GM12892 (cell line): ENCODE measurements at regions not wholly inside any gene's neighbourhood (a gene's known extent, or its start where the extent isn't known, plus 50 kb on each side); places are given as distances from the start of the nearest gene placed in this dataset.

Experiments
- POLR2A ChIP-seq: IDR thresholded peaks from 2 replicates; pipeline ENCODE4 v1.6.1; 2011; ENCODE audit warnings: low read depth, low read length, control low read depth
- POLR2AphosphoS5 ChIP-seq: IDR thresholded peaks from 2 replicates; pipeline ENCODE4 v1.6.1; 2011; ENCODE audit warnings: low read depth, low read length, control low read depth
- TAF1 ChIP-seq: IDR thresholded peaks from 2 replicates; pipeline ENCODE4 v1.6.1; 2011; ENCODE audit warnings: low read depth, mild to moderate bottlenecking, control low read depth, low read length, borderline replicate concordance

DNA sequence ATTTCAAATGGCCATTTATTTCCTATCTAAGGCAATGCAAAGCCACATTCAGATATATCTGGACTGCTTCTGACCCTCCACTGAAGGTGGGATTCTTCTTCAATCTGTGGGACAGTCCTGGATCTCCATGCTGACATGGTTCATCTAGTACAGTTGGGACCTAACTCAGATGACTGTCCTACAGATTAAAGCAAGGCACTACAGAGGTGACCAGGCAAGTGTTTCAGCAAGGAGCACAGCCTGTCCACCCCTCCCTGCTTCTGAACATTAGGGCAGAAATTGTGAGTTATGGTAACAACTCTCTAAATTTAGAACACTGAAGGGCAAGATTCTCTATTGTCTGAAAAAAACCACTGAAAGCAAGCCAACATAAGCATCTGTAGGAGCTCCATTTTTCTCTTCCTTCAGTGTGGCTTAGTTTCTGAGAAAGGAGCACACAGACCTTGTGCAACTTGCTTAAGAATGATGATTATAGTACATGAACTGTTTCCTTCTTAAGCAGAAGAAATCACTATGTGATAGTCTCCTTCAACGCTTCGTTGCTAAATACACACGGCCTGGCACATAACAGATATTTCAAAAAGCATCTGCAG lies 62.9 kb upstream of the BARX1 start:
- no peak for TF ChIP-seq POLR2AphosphoS5
- TF ChIP-seq TAF1: no peak
- TF ChIP-seq POLR2A: no peak
